MM.1S (cell line): ENCODE measurements at regions not wholly inside any gene's neighbourhood (a gene's known extent, or its start where the extent isn't known, plus 50 kb on each side); places are given as distances from the start of the nearest gene placed in this dataset.

Experiments
- EZH2 ChIP-seq: fragments of 300-600 bp; sonication (generic); optimal IDR thresholded peaks from 2 replicates; pipeline ENCODE3; 2017; ENCODE audit warnings: low read depth, mild to moderate bottlenecking, antibody characterized with exemption, low read length, mixed read lengths
- TF ChIP-seq, protein P1 (sequence below): fragments of 300-600 bp; sonication (generic); IDR thresholded peaks from 2 replicates; pipeline ENCODE4 v1.5.1; 2016; ENCODE audit warnings: antibody characterized with exemption, low read length, mixed read lengths

DNA sequence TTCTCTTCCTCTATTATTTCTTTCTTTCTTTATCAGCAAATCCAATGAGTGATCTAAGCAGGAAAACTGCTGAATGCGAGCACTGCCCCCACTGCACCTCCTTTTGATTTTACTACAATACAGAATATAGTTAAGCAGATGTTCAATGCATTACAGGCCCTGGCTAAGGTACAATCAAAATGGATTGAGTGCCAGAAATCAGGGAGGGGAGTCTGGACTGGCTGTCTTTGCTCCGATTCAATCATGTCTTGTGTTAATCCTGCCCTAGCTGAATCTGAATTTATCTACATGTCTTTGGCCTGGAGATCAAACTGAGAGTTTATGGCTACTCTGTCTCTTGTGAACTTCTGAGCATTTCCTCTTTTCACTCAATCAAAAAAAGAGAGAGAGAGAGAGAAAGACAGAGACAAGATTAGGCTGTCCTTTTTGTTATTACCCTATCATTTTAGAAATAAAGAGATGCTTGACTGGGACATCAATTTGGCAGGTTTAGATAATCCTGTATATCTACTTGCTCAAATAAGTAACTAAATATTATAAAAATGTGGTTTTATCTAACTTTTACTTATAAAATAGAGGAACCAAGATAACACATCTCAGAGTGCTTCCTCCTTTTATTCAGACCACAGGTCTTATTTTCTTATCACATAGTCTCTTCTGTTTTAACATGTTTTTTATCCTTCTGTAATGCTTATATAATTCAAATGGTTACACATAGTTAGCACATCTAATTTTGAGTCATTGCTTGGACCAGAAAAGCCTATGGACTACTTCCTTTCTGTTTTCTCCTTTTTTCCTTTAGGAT lies 656.2 kb downstream of the KCNJ2 start:
- TF ChIP-seq, protein P1, sequence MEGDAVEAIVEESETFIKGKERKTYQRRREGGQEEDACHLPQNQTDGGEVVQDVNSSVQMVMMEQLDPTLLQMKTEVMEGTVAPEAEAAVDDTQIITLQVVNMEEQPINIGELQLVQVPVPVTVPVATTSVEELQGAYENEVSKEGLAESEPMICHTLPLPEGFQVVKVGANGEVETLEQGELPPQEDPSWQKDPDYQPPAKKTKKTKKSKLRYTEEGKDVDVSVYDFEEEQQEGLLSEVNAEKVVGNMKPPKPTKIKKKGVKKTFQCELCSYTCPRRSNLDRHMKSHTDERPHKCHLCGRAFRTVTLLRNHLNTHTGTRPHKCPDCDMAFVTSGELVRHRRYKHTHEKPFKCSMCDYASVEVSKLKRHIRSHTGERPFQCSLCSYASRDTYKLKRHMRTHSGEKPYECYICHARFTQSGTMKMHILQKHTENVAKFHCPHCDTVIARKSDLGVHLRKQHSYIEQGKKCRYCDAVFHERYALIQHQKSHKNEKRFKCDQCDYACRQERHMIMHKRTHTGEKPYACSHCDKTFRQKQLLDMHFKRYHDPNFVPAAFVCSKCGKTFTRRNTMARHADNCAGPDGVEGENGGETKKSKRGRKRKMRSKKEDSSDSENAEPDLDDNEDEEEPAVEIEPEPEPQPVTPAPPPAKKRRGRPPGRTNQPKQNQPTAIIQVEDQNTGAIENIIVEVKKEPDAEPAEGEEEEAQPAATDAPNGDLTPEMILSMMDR: no peak
- no peak for TF ChIP-seq EZH2
